DND-41 (cell line): ENCODE measurements at regions not wholly inside any gene's neighbourhood (a gene's known extent, or its start where the extent isn't known, plus 50 kb on each side); places are given as distances from the start of the nearest gene placed in this dataset.

Experiments used
- ATAC-seq: fragments of 200-7000 bp; cut with Tn5 transposase; 3 replicates; pipeline ENCODE4 v1.9.1; 2021; ENCODE audit warnings: low read depth; ENCODE audit not compliant: insufficient read depth
- DNase-seq: peaks from one replicate; pipeline ENCODE4 v3.0.0-alpha.2; 2020
- H2AFZ ChIP-seq: 2 replicates; pipeline ENCODE4 v1.6.0; 2012; ENCODE audit warnings: low read depth, low read length
- H3K27ac ChIP-seq: 2 replicates; pipeline ENCODE4 v1.5.1; 2012; ENCODE audit warnings: low read length, inconsistent platforms
- H3K27me3 ChIP-seq: fragments of 200-600 bp; sonication (generic); 2 replicates; pipeline ENCODE4 v1.6.0; 2012; ENCODE audit warnings: low read length, mild to moderate bottlenecking, inconsistent platforms; ENCODE audit not compliant: insufficient read depth, poor library complexity
- H3K36me3 ChIP-seq: 2 replicates; pipeline ENCODE4 v1.5.1; 2012; ENCODE audit warnings: low read length, inconsistent platforms; ENCODE audit not compliant: insufficient read depth
- H3K4me1 ChIP-seq: 2 replicates; pipeline ENCODE4 v1.5.1; 2012; ENCODE audit warnings: mild to moderate bottlenecking, low read length; ENCODE audit not compliant: insufficient read depth
- H3K4me2 ChIP-seq: 2 replicates; pipeline ENCODE4 v1.6.0; 2012; ENCODE audit warnings: mild to moderate bottlenecking, moderate library complexity, low read length, inconsistent platforms; ENCODE audit not compliant: insufficient read depth
- H3K4me3 ChIP-seq, 2 experiments: fragments of 200-600 bp in 1 of 2; shearing (Covaris generic) in 1 of 2; 2 replicates each; pipeline ENCODE4 v1.5.1; 2012 to 2016; ENCODE audit warnings: inconsistent platforms in 2 of 2, low read length in 2 of 2, mild to moderate bottlenecking in 2 of 2, low read depth in 1 of 2, moderate library complexity in 1 of 2
- H3K79me2 ChIP-seq: 2 replicates; pipeline ENCODE4 v1.6.0; 2012; ENCODE audit warnings: low read length, inconsistent platforms; ENCODE audit not compliant: insufficient read depth
- H3K9ac ChIP-seq: 2 replicates; pipeline ENCODE4 v1.6.0; 2012; ENCODE audit warnings: low read depth, mild to moderate bottlenecking, inconsistent platforms, low read length, moderate library complexity
- H3K9me3 ChIP-seq: 2 replicates; pipeline ENCODE4 v1.5.1; 2012; ENCODE audit warnings: low read length, moderate library complexity, mild to moderate bottlenecking, inconsistent platforms; ENCODE audit not compliant: insufficient read depth, severe bottlenecking
- H4K20me1 ChIP-seq: 2 replicates; pipeline ENCODE4 v1.6.0; 2012; ENCODE audit warnings: low read length; ENCODE audit not compliant: insufficient read depth
- CTCF ChIP-seq: IDR thresholded peaks from 2 replicates; pipeline ENCODE4 v1.5.1; 2012; ENCODE audit warnings: borderline replicate concordance, low read length, moderate library complexity, mild to moderate bottlenecking; ENCODE audit not compliant: poor library complexity, severe bottlenecking; ENCODE audit errors: extremely low read depth
- EZH2 ChIP-seq: IDR thresholded peaks from 3 replicates; pipeline ENCODE4 v1.6.1; 2012; ENCODE audit warnings: borderline replicate concordance, low read depth, mild to moderate bottlenecking, moderate library complexity, low read length, inconsistent platforms; ENCODE audit not compliant: severe bottlenecking

DNA sequence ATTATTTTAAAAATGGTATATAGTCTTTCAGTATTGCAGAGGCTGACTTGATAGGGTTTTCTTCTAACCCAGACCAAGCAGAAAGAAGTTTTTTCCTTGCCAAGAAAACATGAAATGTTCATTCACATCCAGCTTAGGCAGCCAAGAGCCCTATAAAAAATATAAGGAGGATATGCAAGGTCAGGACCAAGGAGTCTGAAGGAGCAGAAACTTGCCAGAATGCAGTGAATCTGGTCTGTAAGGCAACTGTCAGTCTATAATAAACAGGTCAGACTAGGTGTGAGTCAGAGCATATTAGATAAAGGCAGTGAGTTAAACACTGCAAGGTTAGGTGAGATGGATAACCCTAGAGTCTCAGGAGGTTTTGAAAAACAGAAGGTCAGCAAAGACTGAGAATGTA, 645.5 kb downstream of the C12orf50 start:
- H3K4me1 ChIP-seq = no peaks in the 10 kb centered on the region
- no peaks in the 10 kb centered on the region for H4K20me1 ChIP-seq
- ATAC-seq (no peak), DNase-seq (no peak)
- no peaks in the 10 kb centered on the region for H3K9me3 ChIP-seq
- no peaks in the 10 kb centered on the region for H3K36me3 ChIP-seq
- TF ChIP-seq CTCF (no peak), EZH2 (no peak)
- no peak overlapping the region for H3K4me2 ChIP-seq
- no peaks in the 10 kb centered on the region for H3K27me3 ChIP-seq
- no peaks in the 10 kb centered on the region for H3K79me2 ChIP-seq
- H3K9ac ChIP-seq = no peak overlapping the region
- no peak overlapping the region for H3K4me3 ChIP-seq
- no peak overlapping the region for H3K27ac ChIP-seq
- no peak overlapping the region for H2AFZ ChIP-seq

- Histone ChIP-seq H2AFZ (no peak overlapping the region), H3K27me3 (no peaks in the 10 kb centered on the region), H3K9ac (no peak overlapping the region), H3K4me2 (no peak overlapping the region), H4K20me1 (no peaks in the 10 kb centered on the region), H3K79me2 (no peaks in the 10 kb centered on the region), H3K9me3 (no peaks in the 10 kb centered on the region), H3K36me3 (no peaks in the 10 kb centered on the region), H3K4me3 (no peak overlapping the region), H3K27ac (no peak overlapping the region), H3K4me1 (no peaks in the 10 kb centered on the region)
- no peak for DNase-seq
- TF ChIP-seq CTCF = no peak
- TF ChIP-seq EZH2 = no peak
- ATAC-seq = no peak
These were observed 646.1 kb downstream of the C12orf50 start for GRCh38 chr12:87382959-87383566.

- no peaks in the 10 kb centered on the region for H3K9me3 ChIP-seq
- no peak overlapping the region for H3K4me2 ChIP-seq
- H2AFZ ChIP-seq = no peak overlapping the region
- no peaks in the 10 kb centered on the region for H3K4me1 ChIP-seq
- TF ChIP-seq CTCF (no peak), EZH2 (no peak)
- no peaks in the 10 kb centered on the region for H3K27me3 ChIP-seq
- no peak for ATAC-seq
- no peak overlapping the region for H3K4me3 ChIP-seq
- H4K20me1 ChIP-seq = no peaks in the 10 kb centered on the region
- DNase-seq = no peak
- no peak overlapping the region for H3K9ac ChIP-seq
- H3K36me3 ChIP-seq = no peaks in the 10 kb centered on the region
- no peaks in the 10 kb centered on the region for H3K79me2 ChIP-seq
- no peak overlapping the region for H3K27ac ChIP-seq
These were observed 646.8 kb downstream of the C12orf50 start for GRCh38 chr12:87382436-87382835.
